ENCODE measurements at regions not wholly inside any gene's neighbourhood (a gene's known extent, or its start where the extent isn't known, plus 50 kb on each side); places are given as distances from the start of the nearest gene placed in this dataset.

DNA sequence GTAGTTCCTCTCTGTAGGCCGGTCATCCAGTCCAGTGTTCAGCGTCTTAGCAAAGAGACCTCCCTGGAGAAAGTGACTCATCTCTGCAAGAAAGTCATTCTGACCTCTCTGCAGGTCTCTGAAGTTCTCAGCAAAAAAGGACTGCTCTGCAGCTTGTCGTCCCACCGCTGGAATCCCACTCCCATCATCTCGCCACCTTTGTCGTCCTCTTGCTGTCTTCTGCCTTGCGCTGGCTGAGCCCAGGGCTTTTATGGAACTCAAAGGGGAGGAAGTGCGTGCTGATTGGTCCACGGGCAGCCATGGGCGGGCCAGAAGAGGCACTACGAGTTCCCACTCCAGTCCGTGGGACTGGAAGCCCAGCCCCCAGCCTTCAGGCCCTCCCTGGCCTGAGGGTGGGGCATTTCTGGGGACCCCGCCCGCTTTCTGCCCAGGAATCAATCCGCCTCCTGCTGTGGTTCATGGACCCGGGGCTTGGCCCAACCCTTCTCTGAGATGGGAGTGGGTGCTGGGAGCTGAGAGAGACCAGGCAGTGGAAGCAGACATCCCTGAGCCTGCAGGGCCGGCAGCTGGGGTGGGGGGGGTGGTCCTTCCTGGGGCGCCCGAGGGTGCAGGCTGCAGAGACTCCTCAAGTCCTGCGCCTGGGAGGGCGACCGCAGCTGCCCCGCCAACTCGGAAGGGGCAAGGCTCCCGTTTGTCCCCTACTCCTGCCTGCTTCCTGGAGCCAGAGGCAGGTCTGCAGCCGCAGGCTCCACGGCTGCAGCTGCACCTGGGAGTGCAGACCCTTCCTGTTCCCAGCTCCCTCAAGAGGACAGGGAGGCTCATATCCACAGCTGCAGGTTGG, 660.7 kb upstream of the RAB6C start:
- TF ChIP-seq, protein P1, sequence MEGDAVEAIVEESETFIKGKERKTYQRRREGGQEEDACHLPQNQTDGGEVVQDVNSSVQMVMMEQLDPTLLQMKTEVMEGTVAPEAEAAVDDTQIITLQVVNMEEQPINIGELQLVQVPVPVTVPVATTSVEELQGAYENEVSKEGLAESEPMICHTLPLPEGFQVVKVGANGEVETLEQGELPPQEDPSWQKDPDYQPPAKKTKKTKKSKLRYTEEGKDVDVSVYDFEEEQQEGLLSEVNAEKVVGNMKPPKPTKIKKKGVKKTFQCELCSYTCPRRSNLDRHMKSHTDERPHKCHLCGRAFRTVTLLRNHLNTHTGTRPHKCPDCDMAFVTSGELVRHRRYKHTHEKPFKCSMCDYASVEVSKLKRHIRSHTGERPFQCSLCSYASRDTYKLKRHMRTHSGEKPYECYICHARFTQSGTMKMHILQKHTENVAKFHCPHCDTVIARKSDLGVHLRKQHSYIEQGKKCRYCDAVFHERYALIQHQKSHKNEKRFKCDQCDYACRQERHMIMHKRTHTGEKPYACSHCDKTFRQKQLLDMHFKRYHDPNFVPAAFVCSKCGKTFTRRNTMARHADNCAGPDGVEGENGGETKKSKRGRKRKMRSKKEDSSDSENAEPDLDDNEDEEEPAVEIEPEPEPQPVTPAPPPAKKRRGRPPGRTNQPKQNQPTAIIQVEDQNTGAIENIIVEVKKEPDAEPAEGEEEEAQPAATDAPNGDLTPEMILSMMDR (IDR thresholded peaks at IDR 0.05; ENCODE audit: low read length): no peak
- TF ChIP-seq EZH2 (optimal IDR thresholded peaks at IDR 0.05; ENCODE audit: low read depth, low read length): no peak
